ENCODE measurements at regions not wholly inside any gene's neighbourhood (a gene's known extent, or its start where the extent isn't known, plus 50 kb on each side); places are given as distances from the start of the nearest gene placed in this dataset.
"Not testable (repeated sequence)": the region's sequence is repeated elsewhere in the genome, so short reads cannot be mapped to it uniquely, and the experiment has no call there.

GRCh38 chr13:50464349-50465251, 378.9 kb downstream of the DLEU7 start:
- TF ChIP-seq CTCF (IDR thresholded peaks at IDR 0.05), result no peak
- Histone ChIP-seq H3K36me3 (no peaks in the 10 kb centered on the region), H3K27me3 (no peaks in the 10 kb centered on the region), H3K9me3 (no peaks in the 10 kb centered on the region), H3K27ac (no peak overlapping the region), H3K4me1 (ENCODE audit: control insufficient read depth in 1 of 2, insufficient read depth in 1 of 2, low read depth in 1 of 2, low read length in 1 of 2) (no peaks in the 10 kb centered on the region), H3K4me3 (ENCODE audit: low read depth in 1 of 2, low read length in 1 of 2) (no peak overlapping the region)

- H3K4me3 ChIP-seq (ENCODE audit: low read depth in 1 of 2, low read length in 1 of 2), result no peak overlapping the region
- no peak overlapping the region for H3K27ac ChIP-seq
- no peaks in the 10 kb centered on the region for H3K9me3 ChIP-seq
- no peaks in the 10 kb centered on the region for H3K27me3 ChIP-seq
- no peaks in the 10 kb centered on the region for H3K4me1 ChIP-seq (ENCODE audit: control insufficient read depth in 1 of 2, insufficient read depth in 1 of 2, low read depth in 1 of 2, low read length in 1 of 2)
- TF ChIP-seq CTCF (IDR thresholded peaks at IDR 0.05), result no peak
- H3K36me3 ChIP-seq, result no peaks in the 10 kb centered on the region
Measured at GRCh38 chr13:50466456-50466855, 377.0 kb downstream of the DLEU7 start.

- Histone ChIP-seq H3K27ac (no peak overlapping the region), H3K9me3 (no peaks in the 10 kb centered on the region), H3K4me3 (ENCODE audit: low read depth in 1 of 2, low read length in 1 of 2) (no peak overlapping the region), H3K4me1 (ENCODE audit: control insufficient read depth in 1 of 2, insufficient read depth in 1 of 2, low read depth in 1 of 2, low read length in 1 of 2) (no peaks in the 10 kb centered on the region), H3K27me3 (no peaks in the 10 kb centered on the region), H3K36me3 (no peaks in the 10 kb centered on the region)
- no peak for TF ChIP-seq CTCF (IDR thresholded peaks at IDR 0.05)
Measured at GRCh38 chr13:50467156-50468110, 376.1 kb downstream of the DLEU7 start.

GRCh38 chr13:50468849-50469669, 374.4 kb downstream of the DLEU7 start:
- Histone ChIP-seq H3K9me3 (no peaks in the 10 kb centered on the region), H3K27me3 (no peaks in the 10 kb centered on the region), H3K27ac (no peak overlapping the region), H3K36me3 (no peaks in the 10 kb centered on the region), H3K4me1 (ENCODE audit: control insufficient read depth in 1 of 2, insufficient read depth in 1 of 2, low read depth in 1 of 2, low read length in 1 of 2) (no peaks in the 10 kb centered on the region), H3K4me3 (ENCODE audit: low read depth in 1 of 2, low read length in 1 of 2) (no peak overlapping the region)
- no peak for TF ChIP-seq CTCF (IDR thresholded peaks at IDR 0.05)

GRCh38 chr13:50473050-50473449, 370.4 kb downstream of the DLEU7 start:
- not testable (repeated sequence) for H3K36me3 ChIP-seq; H3K4me3 ChIP-seq (ENCODE audit: low read depth in 1 of 2, low read length in 1 of 2); H3K9me3 ChIP-seq; H3K27ac ChIP-seq; H3K27me3 ChIP-seq
- peaks cover 8 to 12% of the 10 kb centered on the region in 2 experiments for H3K4me1 ChIP-seq (ENCODE audit: control insufficient read depth in 1 of 2, insufficient read depth in 1 of 2, low read depth in 1 of 2, low read length in 1 of 2)
